ENCODE measurements at regions not wholly inside any gene's neighbourhood (a gene's known extent, or its start where the extent isn't known, plus 50 kb on each side); places are given as distances from the start of the nearest gene placed in this dataset.

GRCh38 chr9:74107692-74108091 lies 389.4 kb upstream of the RORB start:
- H3K9me3 ChIP-seq, result peaks cover 0 to 8% of the 10 kb centered on the region in 2 donors
- H3K36me3 ChIP-seq, result no peaks in the 10 kb centered on the region
- intact Hi-C loops (cut with DNase I), result no loop called here

DNA sequence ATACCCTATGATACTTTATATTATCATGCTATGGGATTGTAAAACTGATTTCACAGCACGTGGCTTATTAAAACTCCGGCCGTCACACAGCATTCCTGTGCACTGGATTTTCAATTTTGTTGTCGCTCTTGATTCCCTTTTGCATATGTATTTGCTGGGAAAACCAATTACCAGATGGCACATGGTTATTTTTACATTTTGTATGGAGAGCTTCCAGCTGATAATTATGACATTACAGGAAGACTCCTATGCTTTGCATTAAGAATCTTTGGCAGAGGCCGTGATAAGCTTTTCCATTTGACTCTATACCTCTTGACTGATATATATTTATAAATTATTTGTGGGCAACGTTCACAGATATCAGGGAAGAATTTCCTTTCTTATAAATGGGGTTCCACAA lies 381.2 kb upstream of the RORB start:
- no peaks in the 10 kb centered on the region for H3K36me3 ChIP-seq
- no peaks in the 10 kb centered on the region for H3K27me3 ChIP-seq
- ATAC-seq, result no peak
- DNase-seq, result no peak
- H3K27ac ChIP-seq, result no peak overlapping the region
- no peaks in the 10 kb centered on the region for H3K4me1 ChIP-seq
- TF ChIP-seq, protein P1, sequence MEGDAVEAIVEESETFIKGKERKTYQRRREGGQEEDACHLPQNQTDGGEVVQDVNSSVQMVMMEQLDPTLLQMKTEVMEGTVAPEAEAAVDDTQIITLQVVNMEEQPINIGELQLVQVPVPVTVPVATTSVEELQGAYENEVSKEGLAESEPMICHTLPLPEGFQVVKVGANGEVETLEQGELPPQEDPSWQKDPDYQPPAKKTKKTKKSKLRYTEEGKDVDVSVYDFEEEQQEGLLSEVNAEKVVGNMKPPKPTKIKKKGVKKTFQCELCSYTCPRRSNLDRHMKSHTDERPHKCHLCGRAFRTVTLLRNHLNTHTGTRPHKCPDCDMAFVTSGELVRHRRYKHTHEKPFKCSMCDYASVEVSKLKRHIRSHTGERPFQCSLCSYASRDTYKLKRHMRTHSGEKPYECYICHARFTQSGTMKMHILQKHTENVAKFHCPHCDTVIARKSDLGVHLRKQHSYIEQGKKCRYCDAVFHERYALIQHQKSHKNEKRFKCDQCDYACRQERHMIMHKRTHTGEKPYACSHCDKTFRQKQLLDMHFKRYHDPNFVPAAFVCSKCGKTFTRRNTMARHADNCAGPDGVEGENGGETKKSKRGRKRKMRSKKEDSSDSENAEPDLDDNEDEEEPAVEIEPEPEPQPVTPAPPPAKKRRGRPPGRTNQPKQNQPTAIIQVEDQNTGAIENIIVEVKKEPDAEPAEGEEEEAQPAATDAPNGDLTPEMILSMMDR (IDR thresholded peaks at IDR 0.05), result no peak
- intact Hi-C loops (cut with DNase I), result no loop called here
- H3K4me3 ChIP-seq, result no peak overlapping the region
- H3K9me3 ChIP-seq, result no peaks in the 10 kb centered on the region

More at GRCh38 chr9:74107692-74108091, 389.4 kb upstream of the RORB start:
- no peaks in the 10 kb centered on the region for H3K4me1 ChIP-seq
- ATAC-seq (no peak), DNase-seq (no peak)
- H3K27ac ChIP-seq, result no peak overlapping the region
- H3K27me3 ChIP-seq, result no peaks in the 10 kb centered on the region
- TF ChIP-seq, protein P1 (IDR thresholded peaks at IDR 0.05), result no peak
- no peak overlapping the region for H3K4me3 ChIP-seq

DNA sequence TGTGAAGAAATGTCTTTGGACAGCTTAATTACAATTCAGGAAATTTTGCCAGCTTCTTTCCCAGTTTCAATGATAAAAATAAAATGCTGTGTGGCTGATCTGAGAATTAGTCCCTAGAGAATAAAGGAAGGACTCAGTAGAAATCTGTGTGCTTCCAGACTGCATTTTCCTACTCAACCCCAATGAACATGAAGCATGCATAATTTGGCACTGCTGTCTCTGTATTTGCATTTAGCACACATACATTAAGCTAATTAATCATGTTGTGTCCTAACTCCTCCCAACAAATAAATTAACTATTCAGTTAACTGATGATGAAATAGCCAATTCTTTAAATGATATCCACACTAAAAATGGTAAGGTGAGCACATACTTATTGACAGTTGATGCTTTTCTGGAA lies 380.0 kb upstream of the RORB start:
- intact Hi-C loops (cut with DNase I), result no loop called here
- ATAC-seq (no peak), DNase-seq (no peak)
- no peaks in the 10 kb centered on the region for H3K9me3 ChIP-seq
- no peaks in the 10 kb centered on the region for H3K36me3 ChIP-seq
- TF ChIP-seq, protein P1 (IDR thresholded peaks at IDR 0.05), result no peak
- H3K27ac ChIP-seq, result no peak overlapping the region
- H3K4me3 ChIP-seq, result no peak overlapping the region
- H3K27me3 ChIP-seq, result no peaks in the 10 kb centered on the region
- no peaks in the 10 kb centered on the region for H3K4me1 ChIP-seq

DNA sequence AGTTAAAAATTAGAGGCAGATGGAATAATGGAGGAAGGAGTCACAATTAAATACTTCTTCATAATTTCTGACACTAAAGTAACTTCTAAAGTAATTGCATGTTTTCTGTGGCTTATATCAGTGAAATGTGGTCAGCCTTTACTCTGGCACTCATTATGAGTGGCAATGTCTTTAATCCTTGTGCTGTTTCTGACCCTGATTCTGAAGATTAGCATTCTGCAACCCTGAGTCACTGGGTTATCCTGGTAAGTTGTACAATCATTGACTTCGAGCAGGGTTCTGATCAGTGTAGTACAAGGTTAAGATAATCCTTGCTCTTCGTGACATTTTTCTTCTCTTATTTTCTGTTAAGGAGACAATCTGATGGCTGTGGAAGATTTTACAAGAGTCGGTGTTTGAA lies 379.4 kb upstream of the RORB start:
- Histone ChIP-seq H3K27ac (no peak overlapping the region), H3K36me3 (no peaks in the 10 kb centered on the region), H3K27me3 (no peaks in the 10 kb centered on the region), H3K4me3 (no peak overlapping the region), H3K4me1 (no peaks in the 10 kb centered on the region), H3K9me3 (no peaks in the 10 kb centered on the region)
- ATAC-seq (no peak), DNase-seq (no peak)
- intact Hi-C loops (cut with DNase I), result no loop called here
- TF ChIP-seq, protein P1 (IDR thresholded peaks at IDR 0.05), result no peak

DNA sequence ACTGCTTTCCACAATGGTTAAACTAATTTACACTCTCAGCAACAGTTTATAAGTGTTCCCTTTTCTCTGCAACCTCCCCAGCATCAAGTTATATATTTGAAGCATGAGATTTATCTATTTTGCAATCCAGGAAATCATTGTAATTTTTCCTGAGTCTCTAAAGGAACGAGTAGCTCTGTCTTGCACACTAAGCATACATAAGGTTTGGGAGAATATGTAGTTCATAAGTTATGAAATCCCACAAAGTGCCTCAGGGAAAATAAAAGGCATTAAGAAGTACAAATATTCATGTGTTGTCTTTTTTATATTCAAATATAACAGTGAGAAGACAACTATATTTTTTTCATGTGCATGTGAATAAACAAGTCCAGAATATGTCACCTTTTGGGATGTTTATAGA lies 377.1 kb upstream of the RORB start:
- H3K4me3 ChIP-seq, result no peak overlapping the region
- no peaks in the 10 kb centered on the region for H3K4me1 ChIP-seq
- intact Hi-C loops (cut with DNase I), result no loop called here
- H3K27ac ChIP-seq, result no peak overlapping the region
- TF ChIP-seq, protein P1 (IDR thresholded peaks at IDR 0.05), result no peak
- no peaks in the 10 kb centered on the region for H3K36me3 ChIP-seq
- H3K9me3 ChIP-seq, result no peaks in the 10 kb centered on the region
- H3K27me3 ChIP-seq, result no peaks in the 10 kb centered on the region
- ATAC-seq, result no peak
- no peak for DNase-seq

Measured in left lung (tissue), 4 donors.